HK-2 (cell line): ENCODE measurements at regions not wholly inside any gene's neighbourhood (a gene's known extent, or its start where the extent isn't known, plus 50 kb on each side); places are given as distances from the start of the nearest gene placed in this dataset.
A peak's percentile ranks its signal among the peaks of the same experiment; 100 is the strongest.
"Not testable (repeated sequence)": the region's sequence is repeated elsewhere in the genome, so short reads cannot be mapped to it uniquely, and the experiment has no call there.

Experiments used
- DNase-seq: peaks from one replicate; pipeline ENCODE4 v3.0.0-alpha.2; 2018; ENCODE audit not compliant: unreplicated experiment

DNA sequence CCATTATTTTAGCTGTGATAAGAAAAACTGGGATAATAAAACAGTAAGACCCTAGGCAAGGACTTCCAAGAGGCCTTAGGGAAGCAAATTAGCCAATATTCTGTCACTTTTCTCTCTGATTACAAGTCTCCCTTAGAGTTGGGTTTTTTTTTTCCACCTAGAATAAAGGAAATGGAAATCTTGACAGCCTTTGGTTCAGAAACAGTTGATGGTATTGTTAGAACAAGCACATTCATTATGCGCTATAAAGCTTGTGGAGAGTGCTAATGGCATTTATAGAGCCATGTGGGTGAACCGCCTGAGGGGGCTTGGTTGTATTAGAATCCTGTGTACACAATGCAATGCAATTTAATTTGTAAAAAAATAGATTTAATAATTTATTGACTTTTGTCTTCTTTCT lies 88.9 kb upstream of the OGFRL1 start:
- no peak for DNase-seq

DNA sequence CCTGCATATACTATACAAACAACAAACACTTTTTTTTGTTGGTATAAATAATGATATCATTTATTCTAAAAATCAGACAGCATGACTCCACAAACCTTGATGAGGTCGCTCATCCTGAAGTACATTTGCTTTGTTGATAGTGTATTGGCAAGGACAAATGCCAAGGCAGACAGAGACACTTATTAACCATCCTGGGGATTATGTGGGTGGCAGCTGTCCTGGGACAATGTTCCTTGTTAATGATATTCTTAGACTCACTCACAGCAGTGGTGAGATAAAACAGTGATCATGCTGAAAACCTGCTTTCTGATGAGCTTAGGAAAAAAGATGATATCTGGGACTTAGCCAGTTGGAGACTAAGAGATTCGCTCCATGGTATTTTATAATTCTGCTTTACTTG lies 85.4 kb upstream of the OGFRL1 start:
- peak; percentile 37 for DNase-seq

GRCh38 chr6:71204741-71205140 lies 83.9 kb upstream of the OGFRL1 start:
- no peak for DNase-seq

- DNase-seq, result no peak
Observed at GRCh38 chr6:71205336-71205956, 83.2 kb upstream of the OGFRL1 start.

- no peak for DNase-seq
Observed at GRCh38 chr6:71206089-71206488, 82.5 kb upstream of the OGFRL1 start.

GRCh38 chr6:71209206-71209605 lies 79.4 kb upstream of the OGFRL1 start:
- DNase-seq, result no peak

DNA sequence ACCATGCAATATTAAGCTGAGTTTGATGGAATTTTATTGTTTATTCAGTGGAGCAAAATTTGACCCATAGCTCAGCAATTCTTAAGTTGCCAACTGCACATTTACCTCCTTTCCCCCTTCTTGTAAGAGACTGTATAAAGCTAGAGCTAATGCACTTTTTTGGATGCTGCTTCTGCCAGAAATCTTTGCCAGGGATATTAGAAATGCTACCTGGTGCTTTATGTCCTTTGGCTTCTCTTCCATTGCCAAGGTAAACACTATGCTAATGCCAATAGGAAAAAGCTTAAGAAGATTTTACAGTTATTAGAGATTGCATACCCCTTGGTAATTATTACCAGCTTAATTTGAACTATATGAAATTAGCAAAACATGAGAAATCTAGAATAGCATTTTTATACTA lies 79.0 kb upstream of the OGFRL1 start:
- no peak for DNase-seq

DNA sequence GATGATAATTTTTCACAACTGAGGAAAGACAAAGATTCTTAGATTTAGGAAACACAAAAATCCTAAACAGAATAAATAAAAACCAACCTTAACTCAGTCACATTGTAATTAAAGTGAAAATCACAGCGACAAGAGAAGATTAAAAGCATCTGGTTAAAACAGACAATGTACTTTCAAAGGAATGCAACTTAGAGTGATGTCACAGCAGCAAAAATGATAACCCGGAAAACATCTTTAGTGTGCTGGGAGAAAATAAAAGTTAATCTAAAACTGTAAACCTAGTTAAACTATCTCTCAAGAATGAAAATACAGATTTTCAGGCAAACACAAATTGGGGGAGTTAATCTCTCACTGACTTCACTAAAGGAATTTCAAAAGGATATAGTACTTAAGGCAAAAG lies 76.8 kb upstream of the OGFRL1 start:
- no peak for DNase-seq

- no peak for DNase-seq
Observed at GRCh38 chr6:71220466-71220865, 68.1 kb upstream of the OGFRL1 start.

GRCh38 chr6:71222671-71223070 lies 65.9 kb upstream of the OGFRL1 start:
- DNase-seq, result no peak

- no peak for DNase-seq
Observed at GRCh38 chr6:71224011-71224410, 64.6 kb upstream of the OGFRL1 start.

DNA sequence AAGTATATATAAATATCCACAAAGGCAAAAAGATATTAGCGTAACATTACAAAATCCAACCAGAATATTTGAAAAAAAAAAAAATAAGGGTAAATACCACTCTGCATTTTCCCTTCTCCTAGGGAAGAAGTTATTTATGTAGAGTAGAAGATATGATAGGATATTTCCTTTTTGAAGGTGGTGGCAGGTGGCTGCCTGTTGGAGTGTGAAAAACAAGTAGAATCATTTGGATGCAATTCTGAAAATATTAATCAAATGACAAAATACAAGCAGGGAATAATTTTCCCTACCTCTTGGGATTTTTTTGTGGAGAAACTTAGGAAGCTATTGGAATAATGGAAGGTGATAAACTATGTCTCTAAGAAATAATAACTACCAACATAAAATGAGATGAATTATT lies 62.5 kb upstream of the OGFRL1 start:
- DNase-seq, result no peak

DNA sequence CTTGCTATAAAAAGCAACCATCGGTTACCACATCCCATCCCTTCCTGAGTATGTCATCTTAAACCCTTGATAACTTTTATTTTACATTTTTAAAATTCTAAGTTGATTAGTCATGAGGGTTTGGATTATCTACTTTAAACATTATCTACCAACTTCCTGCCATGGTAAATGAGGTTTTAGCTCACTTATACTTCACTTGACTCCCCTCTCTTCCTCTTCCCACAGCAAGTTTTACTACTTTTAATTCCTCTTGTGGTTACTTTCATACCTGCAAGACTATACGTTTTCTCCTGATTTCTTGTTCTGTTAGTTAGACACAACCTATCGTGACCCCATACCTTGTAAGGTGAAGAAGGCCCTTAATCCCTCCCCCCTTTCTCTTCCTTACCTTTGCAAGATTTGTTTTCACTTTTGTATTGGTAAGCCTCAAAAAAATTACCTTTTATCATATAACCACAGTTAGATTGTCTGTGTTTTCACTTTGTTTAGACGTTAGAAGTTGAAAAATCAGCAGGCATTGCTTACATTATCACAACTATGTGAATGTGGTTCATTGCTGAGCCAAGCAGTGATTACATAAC lies 60.1 kb upstream of the OGFRL1 start:
- DNase-seq, result no peak

DNA sequence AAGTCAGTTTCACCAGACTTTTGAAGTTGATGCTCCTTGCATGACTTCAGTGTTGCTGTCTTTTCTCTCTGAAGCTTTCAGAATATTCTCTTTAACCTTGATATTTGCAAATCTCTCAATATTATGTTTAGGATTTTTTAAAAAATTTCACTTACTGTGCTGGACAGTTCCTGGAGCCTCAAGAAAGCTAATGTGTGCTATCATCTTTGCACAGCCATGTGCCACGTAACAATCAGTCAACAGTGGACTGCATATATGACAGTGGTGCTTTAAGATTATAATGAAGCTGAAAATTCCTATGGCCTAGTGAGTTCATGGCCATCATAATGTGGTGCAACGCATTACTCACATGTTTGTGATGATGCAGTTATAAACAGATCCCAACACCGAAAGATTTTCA lies 59.1 kb upstream of the OGFRL1 start:
- DNase-seq, result no peak

- DNase-seq, result not testable (repeated sequence)
Observed at GRCh38 chr6:71232890-71233289, 55.7 kb upstream of the OGFRL1 start.

DNA sequence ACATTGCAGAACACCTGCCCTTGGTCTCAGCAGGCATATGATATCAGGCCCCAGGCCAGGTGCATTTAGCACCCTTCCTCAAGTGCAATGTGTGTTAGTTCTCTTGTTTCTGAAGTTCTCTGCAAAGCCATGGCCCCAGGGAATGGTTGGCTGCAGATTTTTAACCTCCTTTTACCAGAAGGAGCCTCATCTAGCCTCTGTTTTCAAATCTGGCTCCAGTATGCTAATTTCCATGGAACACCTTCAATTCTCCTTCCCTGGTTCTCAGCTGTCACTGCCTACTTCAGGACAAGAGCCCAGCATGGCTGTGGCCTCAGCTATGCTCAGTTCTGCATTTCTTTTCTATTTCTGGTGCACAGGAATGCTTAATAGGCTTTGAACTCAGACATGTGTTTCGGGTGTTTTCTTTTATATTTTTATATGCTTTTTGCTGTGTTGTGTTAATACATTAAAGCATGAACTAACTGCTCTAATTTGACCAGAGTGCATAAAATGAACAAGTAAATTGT lies 51.6 kb upstream of the OGFRL1 start:
- no peak for DNase-seq

DNA sequence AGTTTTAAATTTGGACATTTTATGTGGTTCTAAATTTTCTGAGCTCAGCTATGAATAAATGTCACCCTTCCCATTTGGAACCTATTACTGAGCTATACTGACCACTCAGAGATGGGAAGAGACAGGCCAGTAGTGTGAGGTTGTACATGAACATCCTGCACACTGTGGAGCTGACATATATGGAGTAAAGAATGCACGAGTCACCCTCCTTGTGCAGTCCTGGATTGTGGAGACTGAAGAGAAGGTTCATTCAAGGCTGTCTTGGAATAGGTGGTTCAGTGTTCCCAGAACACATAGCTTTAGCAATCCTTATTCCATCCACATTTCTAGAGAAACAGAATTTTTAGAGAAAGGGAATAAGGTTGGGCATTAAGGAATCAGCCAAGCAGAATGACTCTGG lies 50.3 kb upstream of the OGFRL1 start:
- DNase-seq, result no peak
